CD8-positive, alpha-beta memory T cell (primary cell): ENCODE measurements at regions not wholly inside any gene's neighbourhood (a gene's known extent, or its start where the extent isn't known, plus 50 kb on each side); places are given as distances from the start of the nearest gene placed in this dataset.

Source experiments
- CTCF ChIA-PET: fragments of 350-600 bp; sonication (Branson Sonifier 250); formaldehyde crosslinking; loops from one replicate; lab custom pipeline; 2021; ENCODE audit warnings: antibody characterized with exemption; lab: Charles Lee
- POLR2A ChIA-PET: fragments of 350-600 bp; sonication (Branson Sonifier 250); formaldehyde crosslinking; loops from one replicate; lab custom pipeline; 2021; ENCODE audit warnings: antibody characterized with exemption; lab: Charles Lee
- DNase-seq, 5 donors: peaks; one replicate each; pipeline versions ENCODE4 v3.0.0 to v3.0.0-alpha.2; 2020 to 2022; ENCODE audit warnings: mixed read lengths in 1 of 5
- H3K27ac ChIP-seq: one replicate; pipeline ENCODE4 v1.7.0; 2013; ENCODE audit warnings: low read depth, mild to moderate bottlenecking, low read length, moderate library complexity
- H3K27me3 ChIP-seq: 2 replicates; pipeline ENCODE4 v1.7.0; 2013; ENCODE audit warnings: low read length, mild to moderate bottlenecking; ENCODE audit not compliant: insufficient read depth, poor library complexity, severe bottlenecking
- H3K36me3 ChIP-seq: 2 replicates; pipeline ENCODE4 v1.7.0; 2013; ENCODE audit warnings: mild to moderate bottlenecking, low read length, moderate library complexity; ENCODE audit not compliant: insufficient read depth
- H3K4me1 ChIP-seq: 2 replicates; pipeline ENCODE4 v1.7.0; 2013; ENCODE audit warnings: mild to moderate bottlenecking, low read length, moderate library complexity; ENCODE audit not compliant: insufficient read depth
- H3K4me3 ChIP-seq: 2 replicates; pipeline ENCODE4 v1.7.0; 2013; ENCODE audit warnings: mild to moderate bottlenecking, low read length
- H3K9me3 ChIP-seq: 2 replicates; pipeline ENCODE4 v1.7.0; 2013; ENCODE audit warnings: mild to moderate bottlenecking, low read length
- H3K27ac Mint-ChIP-seq, 8 donors: one replicate each; pipeline ENCODE4 v1.8.0; 2020 to 2021; ENCODE audit warnings: mixed read lengths in 8 of 8, mild to moderate bottlenecking in 6 of 8, inconsistent platforms in 3 of 8, moderate library complexity in 3 of 8
- H3K27me3 Mint-ChIP-seq, 2 donors: one replicate each; pipeline ENCODE4 v1.8.0; 2020 to 2021; ENCODE audit warnings: mixed read lengths in 2 of 2, mild to moderate bottlenecking in 1 of 2, moderate library complexity in 1 of 2
- H3K36me3 Mint-ChIP-seq, 3 donors: one replicate each; pipeline ENCODE4 v1.8.0; 2020 to 2021; ENCODE audit warnings: mixed read lengths in 3 of 3, inconsistent platforms in 1 of 3, mild to moderate bottlenecking in 1 of 3
- H3K4me1 Mint-ChIP-seq, 3 donors: one replicate each; pipeline ENCODE4 v1.8.0; 2020 to 2021; ENCODE audit warnings: mixed read lengths in 3 of 3, inconsistent platforms in 1 of 3, mild to moderate bottlenecking in 1 of 3
- H3K4me3 Mint-ChIP-seq, 7 donors: one replicate each; pipeline ENCODE4 v1.8.0; 2020 to 2021; ENCODE audit warnings: mixed read lengths in 7 of 7, mild to moderate bottlenecking in 6 of 7, moderate library complexity in 4 of 7, inconsistent platforms in 2 of 7
- H3K9me3 Mint-ChIP-seq, 5 donors: one replicate each; pipeline ENCODE4 v1.8.0; 2020 to 2022; ENCODE audit warnings: mixed read lengths in 5 of 5, mild to moderate bottlenecking in 3 of 5, moderate library complexity in 2 of 5, inconsistent platforms in 1 of 5

DNA sequence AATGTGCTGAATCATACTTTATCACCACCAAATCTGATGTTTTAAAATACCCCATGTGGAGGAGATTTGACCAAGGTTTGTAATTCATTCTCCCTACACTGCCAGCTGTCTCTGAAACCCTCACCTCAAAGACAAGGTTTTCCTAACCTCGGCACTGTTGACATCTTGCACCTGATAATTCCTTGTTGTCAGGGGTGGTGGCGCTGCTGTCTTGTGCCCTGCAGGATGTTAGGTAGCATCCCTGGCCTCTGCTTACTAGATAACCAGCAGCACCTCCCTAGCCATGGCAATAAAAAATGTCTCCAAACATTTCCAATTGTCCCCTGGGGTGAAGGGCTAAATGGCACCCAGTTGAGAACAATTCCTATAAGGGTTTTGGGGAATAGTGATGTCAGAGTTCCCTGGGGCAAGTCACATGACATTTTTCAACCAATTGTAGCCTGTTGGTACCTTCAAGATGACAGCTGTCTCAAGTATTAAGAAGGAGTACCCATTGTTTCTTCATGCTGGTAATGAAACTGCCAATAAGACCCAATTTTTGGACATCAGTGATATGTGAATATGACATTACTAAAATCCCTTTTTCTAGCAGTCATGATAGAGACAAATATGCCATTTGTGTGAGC lies 160.6 kb upstream of the PLCXD3 start:
- Mint-ChIP-seq H3K9me3 (peaks cover 0 to 4% (median 0%) of the 10 kb centered on the region in 5 donors), H3K36me3 (no peaks in the 10 kb centered on the region), H3K4me3 (no peak overlapping the region), H3K27me3 (peaks cover 0 to 2% of the 10 kb centered on the region in 2 donors), H3K27ac (no peak overlapping the region), H3K4me1 (no peaks in the 10 kb centered on the region)
- no peaks in the 10 kb centered on the region for H3K27me3 ChIP-seq
- no peaks in the 10 kb centered on the region for H3K36me3 ChIP-seq
- H3K4me1 ChIP-seq = no peaks in the 10 kb centered on the region
- ChIA-PET CTCF (no interaction called here), POLR2A (no interaction called here)
- no peaks in the 10 kb centered on the region for H3K9me3 ChIP-seq
- DNase-seq = no peak
- H3K4me3 ChIP-seq = no peak overlapping the region
- no peak overlapping the region for H3K27ac ChIP-seq

DNA sequence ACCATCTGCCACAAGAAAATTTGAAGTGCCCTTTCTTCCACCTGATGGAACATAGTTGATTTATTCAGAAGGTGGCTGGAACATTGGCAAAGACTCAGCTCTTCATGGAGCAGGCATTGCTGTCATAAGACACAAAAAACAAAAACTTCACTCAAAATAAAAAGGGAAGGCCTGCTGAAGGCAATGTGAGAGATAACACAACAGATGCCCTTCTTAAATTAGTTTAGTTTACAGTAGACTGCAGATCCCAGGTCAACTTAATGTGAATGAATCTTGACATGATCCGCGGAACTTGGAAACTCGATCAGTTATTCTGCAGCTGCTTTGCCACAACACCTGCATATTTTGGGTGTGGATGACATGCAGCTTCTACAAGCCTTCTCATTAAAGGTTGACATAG lies 159.8 kb upstream of the PLCXD3 start:
- Mint-ChIP-seq H3K36me3 (no peaks in the 10 kb centered on the region), H3K9me3 (peaks cover 0 to 6% (median 0%) of the 10 kb centered on the region in 5 donors), H3K27ac (no peak overlapping the region), H3K4me3 (no peak overlapping the region), H3K4me1 (no peaks in the 10 kb centered on the region), H3K27me3 (peaks cover 0 to 2% of the 10 kb centered on the region in 2 donors)
- H3K4me1 ChIP-seq = no peaks in the 10 kb centered on the region
- no peak overlapping the region for H3K4me3 ChIP-seq
- no peak for DNase-seq
- no peaks in the 10 kb centered on the region for H3K36me3 ChIP-seq
- ChIA-PET CTCF (no interaction called here), POLR2A (no interaction called here)
- no peak overlapping the region for H3K27ac ChIP-seq
- H3K9me3 ChIP-seq = no peaks in the 10 kb centered on the region
- H3K27me3 ChIP-seq = no peaks in the 10 kb centered on the region

DNA sequence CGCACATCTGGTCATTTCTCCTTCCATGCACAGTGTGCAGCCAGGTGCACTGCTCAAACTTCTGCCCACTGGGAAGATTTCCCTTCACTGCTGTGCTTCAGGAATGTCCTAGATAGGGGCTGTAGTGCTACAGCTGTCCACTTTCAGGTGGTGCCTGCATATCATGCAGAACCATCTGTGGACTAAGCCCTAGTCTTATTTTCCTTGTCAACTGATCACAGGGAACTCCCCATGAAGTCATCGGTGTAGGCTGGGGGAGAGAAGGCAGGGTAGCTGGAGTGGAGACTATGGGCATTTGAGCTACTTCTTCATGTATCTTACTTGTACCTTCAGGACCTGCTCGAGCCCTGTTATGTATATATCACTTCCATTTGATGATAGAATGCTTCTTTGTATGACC lies 150.9 kb upstream of the PLCXD3 start:
- Histone ChIP-seq H3K4me3 (no peak overlapping the region), H3K27ac (no peak overlapping the region), H3K4me1 (no peaks in the 10 kb centered on the region), H3K27me3 (no peaks in the 10 kb centered on the region), H3K36me3 (no peaks in the 10 kb centered on the region), H3K9me3 (no peaks in the 10 kb centered on the region)
- H3K27me3 Mint-ChIP-seq = peaks cover 1 to 4% of the 10 kb centered on the region in 2 donors
- no peak overlapping the region for H3K4me3 Mint-ChIP-seq
- CTCF ChIA-PET = no interaction called here
- DNase-seq = no peak
- POLR2A ChIA-PET = no interaction called here
- H3K9me3 Mint-ChIP-seq = peaks cover 0 to 3% (median 0%) of the 10 kb centered on the region in 5 donors
- no peaks in the 10 kb centered on the region for H3K36me3 Mint-ChIP-seq
- no peaks in the 10 kb centered on the region for H3K4me1 Mint-ChIP-seq
- no peak overlapping the region for H3K27ac Mint-ChIP-seq

DNA sequence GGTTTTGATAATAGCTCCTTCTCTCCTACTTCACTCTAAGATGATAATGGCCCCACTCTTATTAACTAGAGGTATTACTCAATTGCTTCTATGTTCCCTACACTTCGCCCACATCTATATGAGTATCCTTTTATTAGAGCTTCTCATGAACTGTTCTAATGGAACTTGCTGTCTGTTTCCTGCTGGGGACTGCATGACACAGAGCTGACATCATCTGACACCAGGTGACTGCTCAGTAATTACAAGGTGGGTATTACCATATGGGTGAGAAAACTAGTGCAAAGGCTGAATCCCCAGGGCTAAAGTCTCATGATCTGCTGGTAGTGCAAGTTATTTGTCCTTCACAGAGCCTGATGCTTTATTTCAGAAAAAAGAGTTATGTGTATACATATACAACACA lies 146.2 kb upstream of the PLCXD3 start:
- no peaks in the 10 kb centered on the region for H3K36me3 Mint-ChIP-seq
- ChIA-PET CTCF (no interaction called here), POLR2A (no interaction called here)

DNA sequence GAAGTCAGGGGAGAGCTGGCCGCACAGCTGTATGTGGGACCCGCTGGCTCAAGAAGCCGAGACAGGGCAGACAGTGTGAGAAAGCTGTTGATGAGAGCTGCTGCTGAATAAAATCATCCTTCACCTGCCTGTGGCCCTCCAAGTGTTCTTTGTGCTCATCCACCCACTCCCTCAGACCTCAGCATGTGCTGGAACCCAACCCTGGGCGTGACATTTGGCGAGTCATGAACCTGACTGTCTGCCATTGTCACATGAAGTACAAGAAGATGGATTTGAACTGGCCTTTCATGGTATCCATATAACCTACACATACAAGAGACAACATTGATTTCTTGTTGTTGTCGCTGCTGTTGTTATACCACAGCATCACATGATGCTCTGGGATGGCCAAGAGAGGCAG lies 139.7 kb upstream of the PLCXD3 start:
- POLR2A ChIA-PET = no interaction called here
- no peak for DNase-seq
- Mint-ChIP-seq H3K27ac (no peak overlapping the region), H3K4me3 (no peak overlapping the region), H3K36me3 (no peaks in the 10 kb centered on the region), H3K4me1 (no peaks in the 10 kb centered on the region), H3K27me3 (no peaks in the 10 kb centered on the region), H3K9me3 (peaks cover 0 to 6% (median 3%) of the 10 kb centered on the region in 5 donors)
- no peaks in the 10 kb centered on the region for H3K27me3 ChIP-seq
- H3K4me3 ChIP-seq = no peak overlapping the region
- no peak overlapping the region for H3K27ac ChIP-seq
- H3K36me3 ChIP-seq = no peaks in the 10 kb centered on the region
- H3K4me1 ChIP-seq = no peaks in the 10 kb centered on the region
- CTCF ChIA-PET = no interaction called here
- no peaks in the 10 kb centered on the region for H3K9me3 ChIP-seq

More for the DNA sequence above, 146.2 kb upstream of the PLCXD3 start:
- Mint-ChIP-seq H3K9me3 (peaks cover 0 to 6% (median 3%) of the 10 kb centered on the region in 5 donors), H3K4me3 (no peak overlapping the region), H3K27me3 (no peaks in the 10 kb centered on the region), H3K27ac (no peak overlapping the region), H3K4me1 (no peaks in the 10 kb centered on the region)
- H3K27me3 ChIP-seq = no peaks in the 10 kb centered on the region
- H3K4me1 ChIP-seq = no peaks in the 10 kb centered on the region
- no peak for DNase-seq
- H3K4me3 ChIP-seq = no peak overlapping the region
- no peaks in the 10 kb centered on the region for H3K9me3 ChIP-seq
- H3K27ac ChIP-seq = no peak overlapping the region
- H3K36me3 ChIP-seq = no peaks in the 10 kb centered on the region

- CTCF ChIA-PET = no interaction called here
- H3K9me3 ChIP-seq = no peaks in the 10 kb centered on the region
- H3K4me1 Mint-ChIP-seq = no peaks in the 10 kb centered on the region
Measured at GRCh38 chr5:41649659-41650058, 139.3 kb upstream of the PLCXD3 start.

DNA sequence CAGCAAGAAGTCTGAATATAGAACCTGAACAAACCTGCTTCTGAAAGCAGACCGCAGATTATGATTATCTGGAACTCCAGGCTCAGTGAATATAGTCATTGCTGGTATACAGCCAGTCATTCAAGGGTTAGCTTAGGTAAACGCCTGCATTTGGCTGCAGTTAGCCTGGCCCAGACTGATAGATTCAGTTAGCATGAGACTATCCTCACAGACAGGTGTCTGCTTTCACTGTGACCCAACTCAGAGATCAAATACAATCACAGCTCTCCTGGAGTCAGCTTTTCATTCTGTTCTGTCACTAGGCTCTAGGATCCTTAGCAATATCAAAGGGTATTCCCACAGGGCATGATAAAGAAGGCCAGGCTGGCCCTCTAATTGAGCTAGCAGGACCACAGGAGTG lies 138.6 kb upstream of the PLCXD3 start:
- H3K27me3 Mint-ChIP-seq = no peaks in the 10 kb centered on the region
- CTCF ChIA-PET = no interaction called here

More at GRCh38 chr5:41649659-41650058, 139.3 kb upstream of the PLCXD3 start:
- Mint-ChIP-seq H3K27me3 (no peaks in the 10 kb centered on the region), H3K36me3 (no peaks in the 10 kb centered on the region), H3K9me3 (peaks cover 0 to 6% (median 0%) of the 10 kb centered on the region in 5 donors), H3K4me3 (no peak overlapping the region), H3K27ac (no peak overlapping the region)
- no peaks in the 10 kb centered on the region for H3K4me1 ChIP-seq
- no peak overlapping the region for H3K4me3 ChIP-seq
- no peak overlapping the region for H3K27ac ChIP-seq
- no peaks in the 10 kb centered on the region for H3K36me3 ChIP-seq
- H3K27me3 ChIP-seq = no peaks in the 10 kb centered on the region
- POLR2A ChIA-PET = no interaction called here
- no peak for DNase-seq

DNA sequence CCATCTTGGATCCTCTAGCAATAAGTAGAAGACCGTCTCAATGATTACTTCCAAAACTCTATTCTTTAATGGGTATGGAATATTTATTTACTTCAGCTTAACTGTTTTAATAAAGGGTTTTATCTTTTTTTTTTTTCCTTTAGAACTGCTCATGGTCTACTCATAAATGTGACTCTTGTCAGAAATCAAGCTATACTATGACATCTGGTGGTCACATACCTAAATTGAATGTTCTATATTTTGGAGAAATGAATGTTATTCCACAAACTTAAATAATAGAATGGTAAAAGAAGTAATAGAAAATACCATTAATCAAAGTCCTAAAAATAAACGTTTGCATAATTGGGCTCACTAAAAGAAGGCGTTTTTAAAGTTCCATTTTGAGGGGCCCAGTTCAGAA lies 131.2 kb upstream of the PLCXD3 start:
- Histone ChIP-seq H3K27ac (no peak overlapping the region), H3K27me3 (no peaks in the 10 kb centered on the region), H3K9me3 (no peaks in the 10 kb centered on the region), H3K4me1 (no peaks in the 10 kb centered on the region), H3K36me3 (no peaks in the 10 kb centered on the region), H3K4me3 (no peak overlapping the region)
- Mint-ChIP-seq H3K36me3 (no peaks in the 10 kb centered on the region), H3K27me3 (no peaks in the 10 kb centered on the region), H3K4me1 (no peaks in the 10 kb centered on the region), H3K27ac (no peak overlapping the region), H3K9me3 (peaks cover 0 to 3% (median 0%) of the 10 kb centered on the region in 5 donors), H3K4me3 (no peak overlapping the region)
- ChIA-PET CTCF (no interaction called here), POLR2A (no interaction called here)
- DNase-seq = no peak

More for the DNA sequence above, 138.6 kb upstream of the PLCXD3 start:
- Mint-ChIP-seq H3K9me3 (peaks cover 0 to 3% (median 0%) of the 10 kb centered on the region in 5 donors), H3K4me3 (no peak overlapping the region), H3K36me3 (no peaks in the 10 kb centered on the region), H3K27ac (no peak overlapping the region), H3K4me1 (no peaks in the 10 kb centered on the region)
- POLR2A ChIA-PET = no interaction called here
- no peak overlapping the region for H3K27ac ChIP-seq
- no peaks in the 10 kb centered on the region for H3K27me3 ChIP-seq
- no peaks in the 10 kb centered on the region for H3K36me3 ChIP-seq
- H3K4me1 ChIP-seq = no peaks in the 10 kb centered on the region
- no peak overlapping the region for H3K4me3 ChIP-seq
- no peak for DNase-seq
- H3K9me3 ChIP-seq = no peaks in the 10 kb centered on the region
